H9 (cell line): ENCODE measurements at regions not wholly inside any gene's neighbourhood (a gene's known extent, or its start where the extent isn't known, plus 50 kb on each side); places are given as distances from the start of the nearest gene placed in this dataset.

Experiments
- DNase-seq: peaks from one replicate; pipeline ENCODE4 v3.0.0-alpha.2; 2017
- H2AFZ ChIP-seq: one replicate; pipeline ENCODE4 v1.6.1; 2013; ENCODE audit warnings: mild to moderate bottlenecking, low read length, control low read depth, moderate library complexity
- H2AK5ac ChIP-seq: 2 replicates; pipeline ENCODE4 v1.6.1; 2013; ENCODE audit warnings: low read length, control low read depth, mixed read lengths; ENCODE audit not compliant: insufficient read length
- H2BK120ac ChIP-seq: one replicate; pipeline ENCODE4 v1.6.1; 2013; ENCODE audit warnings: low read depth, mild to moderate bottlenecking, low read length, control low read depth, inconsistent platforms; ENCODE audit not compliant: poor library complexity, severe bottlenecking
- H2BK12ac ChIP-seq: 2 replicates; pipeline ENCODE4 v1.6.1; 2013; ENCODE audit warnings: low read length, control low read depth, mixed read lengths, low read depth; ENCODE audit not compliant: insufficient read length
- H2BK15ac ChIP-seq: 2 replicates; pipeline ENCODE4 v1.6.1; 2013; ENCODE audit warnings: low read depth, low read length, control low read depth
- H2BK20ac ChIP-seq: one replicate; pipeline ENCODE4 v1.6.1; 2013; ENCODE audit warnings: low read depth, mild to moderate bottlenecking, low read length, control low read depth, inconsistent platforms; ENCODE audit not compliant: poor library complexity, severe bottlenecking
- H2BK5ac ChIP-seq: 2 replicates; pipeline ENCODE4 v1.6.1; 2013; ENCODE audit warnings: low read length, control low read depth, mixed read lengths; ENCODE audit not compliant: insufficient read length
- H3K14ac ChIP-seq: 2 replicates; pipeline ENCODE4 v1.6.1; 2013; ENCODE audit warnings: low read length, control low read depth; ENCODE audit not compliant: insufficient read depth
- H3K18ac ChIP-seq: 2 replicates; pipeline ENCODE4 v1.6.1; 2013; ENCODE audit warnings: low read depth, mild to moderate bottlenecking, mixed read lengths, low read length, control low read depth; ENCODE audit not compliant: insufficient read length
- H3K23ac ChIP-seq: 2 replicates; pipeline ENCODE4 v1.6.1; 2013; ENCODE audit warnings: low read length, control low read depth, mixed read lengths, low read depth; ENCODE audit not compliant: insufficient read length
- H3K23me2 ChIP-seq: 2 replicates; pipeline ENCODE4 v1.6.1; 2013; ENCODE audit warnings: low read depth, mild to moderate bottlenecking, mixed read lengths, low read length, control low read depth; ENCODE audit not compliant: insufficient read length, poor library complexity, severe bottlenecking
- H3K27ac ChIP-seq: 2 replicates; pipeline ENCODE4 v1.5.1; 2013; ENCODE audit warnings: low read length, control low read depth, mixed read lengths, low read depth; ENCODE audit not compliant: insufficient read length
- H3K27me3 ChIP-seq: 2 replicates; pipeline ENCODE4 v1.6.1; 2013; ENCODE audit warnings: low read length, control low read depth, inconsistent platforms; ENCODE audit not compliant: insufficient read depth
- H3K4ac ChIP-seq: 2 replicates; pipeline ENCODE4 v1.6.1; 2013; ENCODE audit warnings: low read depth, mild to moderate bottlenecking, control low read depth, inconsistent platforms, low read length, moderate library complexity
- H3K4me1 ChIP-seq: 2 replicates; pipeline ENCODE4 v1.6.1; 2013; ENCODE audit warnings: low read length, control low read depth, inconsistent platforms; ENCODE audit not compliant: insufficient read depth
- H3K4me2 ChIP-seq: 2 replicates; pipeline ENCODE4 v1.6.1; 2013; ENCODE audit warnings: low read length, control low read depth, mixed read lengths; ENCODE audit not compliant: insufficient read length, insufficient read depth
- H3K56ac ChIP-seq: 2 replicates; pipeline ENCODE4 v1.6.1; 2013; ENCODE audit warnings: low read depth, mild to moderate bottlenecking, mixed read lengths, low read length, control low read depth; ENCODE audit not compliant: insufficient read length
- H3K79me1 ChIP-seq: 2 replicates; pipeline ENCODE4 v1.6.1; 2013; ENCODE audit warnings: low read depth, mild to moderate bottlenecking, moderate library complexity, low read length, control low read depth, inconsistent platforms; ENCODE audit not compliant: insufficient read depth, poor library complexity, severe bottlenecking
- H3K79me2 ChIP-seq: 2 replicates; pipeline ENCODE4 v1.6.1; 2013; ENCODE audit warnings: low read length, control low read depth, inconsistent platforms; ENCODE audit not compliant: insufficient read depth
- H3K9ac ChIP-seq: 2 replicates; pipeline ENCODE4 v1.6.1; 2013; ENCODE audit warnings: low read length, control low read depth, mixed read lengths; ENCODE audit not compliant: insufficient read length; ENCODE audit errors: extremely low read depth
- H3K9me3 ChIP-seq: one replicate; pipeline ENCODE4 v1.6.1; 2013; ENCODE audit warnings: low read depth, low read length, inconsistent platforms; ENCODE audit not compliant: control insufficient read depth
- H3T11ph ChIP-seq: one replicate; pipeline ENCODE4 v1.6.1; 2013; ENCODE audit warnings: mild to moderate bottlenecking, low read length, control low read depth, inconsistent platforms
- H4K20me1 ChIP-seq: one replicate; pipeline ENCODE4 v1.6.1; 2013; ENCODE audit not compliant: control insufficient read depth, insufficient read length, insufficient read depth
- H4K5ac ChIP-seq: 2 replicates; pipeline ENCODE4 v1.6.1; 2013; ENCODE audit warnings: low read depth, mild to moderate bottlenecking, mixed read lengths, low read length, control low read depth; ENCODE audit not compliant: insufficient read length
- H4K8ac ChIP-seq: replicated peaks from 2 replicates; pipeline ENCODE4 v1.6.1; 2013; ENCODE audit warnings: low read length, control low read depth, mixed read lengths, low read depth; ENCODE audit not compliant: insufficient read length
- H4K91ac ChIP-seq: 2 replicates; pipeline ENCODE4 v1.6.1; 2013; ENCODE audit warnings: low read depth, mild to moderate bottlenecking, moderate library complexity, mixed read lengths, low read length, control low read depth; ENCODE audit not compliant: insufficient read length
- H3K27ac Mint-ChIP-seq, 3 experiments: 2 replicates in 2 of 3; 3 replicates in 1 of 3; pipeline ENCODE4 v1.8.0; 2020 to 2021; ENCODE audit warnings: mixed read lengths in 3 of 3, mild to moderate bottlenecking in 1 of 3, moderate library complexity in 1 of 3
- H3K27me3 Mint-ChIP-seq: 2 replicates; pipeline ENCODE4 v1.8.0; 2021; ENCODE audit warnings: low read depth, mild to moderate bottlenecking, moderate library complexity, mixed read lengths
- H3K36me3 Mint-ChIP-seq, 3 experiments: 2 replicates in 2 of 3; 3 replicates in 1 of 3; pipeline ENCODE4 v1.8.0; 2020 to 2021; ENCODE audit warnings: low read depth in 3 of 3, mixed read lengths in 3 of 3; ENCODE audit not compliant: insufficient read depth in 1 of 3
- H3K4me1 Mint-ChIP-seq, 2 experiments: 2 replicates each; pipeline ENCODE4 v1.8.0; 2020; ENCODE audit warnings: mixed read lengths in 2 of 2
- H3K4me3 Mint-ChIP-seq, 2 experiments: 2 replicates in 1 of 2; 3 replicates in 1 of 2; pipeline ENCODE4 v1.8.0; 2020 to 2021; ENCODE audit warnings: mild to moderate bottlenecking in 2 of 2, mixed read lengths in 2 of 2, moderate library complexity in 1 of 2
- H3K9me3 Mint-ChIP-seq, 2 experiments: 2 replicates in 1 of 2; 3 replicates in 1 of 2; pipeline ENCODE4 v1.8.0; 2020; ENCODE audit warnings: mild to moderate bottlenecking in 2 of 2, mixed read lengths in 2 of 2, moderate library complexity in 1 of 2
- WGBS: extraction: QIAGEN DNeasy Blood & Tissue Kit; methylation state at CpG from one replicate; pipeline ENCODE4 v1.1.7; 2013; ENCODE audit warnings: missing lambda C conversion rate, low lambda C conversion rate, mixed read lengths; ENCODE audit not compliant: insufficient read length; ENCODE audit errors: extremely low coverage; 5-methylcytosine and 5-hydroxymethylcytosine counted together
- TF ChIP-seq, protein P1 (sequence below): fragments of 200-600 bp; sonication (generic); conservative IDR thresholded peaks from 3 replicates; pipeline ENCODE4 v1.8.0; 2021; ENCODE audit warnings: antibody characterized with exemption, mild to moderate bottlenecking

DNA sequence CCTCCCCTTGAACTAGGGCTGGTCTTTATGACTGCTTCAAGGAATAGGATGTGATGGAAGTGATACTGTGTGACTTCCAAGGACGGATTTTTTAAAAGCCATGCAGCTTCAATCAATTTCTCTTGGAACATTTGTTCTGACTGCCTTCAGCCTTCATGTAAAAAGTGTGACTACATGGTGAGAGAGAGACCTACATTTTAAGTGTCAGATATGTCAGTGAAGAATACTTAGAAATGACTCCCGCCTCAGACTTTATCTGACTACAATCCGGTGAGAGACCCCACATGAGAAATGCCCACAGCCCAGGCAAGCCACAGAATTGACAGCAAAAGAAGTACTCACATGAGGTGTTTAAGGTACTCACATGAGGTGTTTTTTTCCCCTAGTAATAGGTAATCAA lies 295.3 kb downstream of the KCNC2 start:
- Histone ChIP-seq H2BK12ac (no peak overlapping the region), H4K8ac (no peak overlapping the region), H4K20me1 (peaks cover 2% of the 10 kb centered on the region), H3K4me2 (no peak overlapping the region), H3K4ac (no peak overlapping the region), H3K14ac (no peak overlapping the region), H2BK15ac (no peak overlapping the region), H3K23me2 (no peaks in the 10 kb centered on the region), H3K9ac (no peak overlapping the region), H3K23ac (no peak overlapping the region), H2BK20ac (no peak overlapping the region), H3K79me1 (no peaks in the 10 kb centered on the region), H3K18ac (no peak overlapping the region), H2AK5ac (no peak overlapping the region), H2BK120ac (no peak overlapping the region), H3K9me3 (no peaks in the 10 kb centered on the region), H3K79me2 (no peaks in the 10 kb centered on the region), H3K27me3 (no peaks in the 10 kb centered on the region), H3K27ac (no peak overlapping the region), H2BK5ac (no peak overlapping the region), H2AFZ (no peak overlapping the region), H4K91ac (no peak overlapping the region), H4K5ac (no peak overlapping the region), H3K4me1 (no peaks in the 10 kb centered on the region), H3T11ph (no peak overlapping the region), H3K56ac (no peak overlapping the region)
- DNase-seq = no peak
- no peaks in the 10 kb centered on the region for H3K4me1 Mint-ChIP-seq
- TF ChIP-seq, protein P1, sequence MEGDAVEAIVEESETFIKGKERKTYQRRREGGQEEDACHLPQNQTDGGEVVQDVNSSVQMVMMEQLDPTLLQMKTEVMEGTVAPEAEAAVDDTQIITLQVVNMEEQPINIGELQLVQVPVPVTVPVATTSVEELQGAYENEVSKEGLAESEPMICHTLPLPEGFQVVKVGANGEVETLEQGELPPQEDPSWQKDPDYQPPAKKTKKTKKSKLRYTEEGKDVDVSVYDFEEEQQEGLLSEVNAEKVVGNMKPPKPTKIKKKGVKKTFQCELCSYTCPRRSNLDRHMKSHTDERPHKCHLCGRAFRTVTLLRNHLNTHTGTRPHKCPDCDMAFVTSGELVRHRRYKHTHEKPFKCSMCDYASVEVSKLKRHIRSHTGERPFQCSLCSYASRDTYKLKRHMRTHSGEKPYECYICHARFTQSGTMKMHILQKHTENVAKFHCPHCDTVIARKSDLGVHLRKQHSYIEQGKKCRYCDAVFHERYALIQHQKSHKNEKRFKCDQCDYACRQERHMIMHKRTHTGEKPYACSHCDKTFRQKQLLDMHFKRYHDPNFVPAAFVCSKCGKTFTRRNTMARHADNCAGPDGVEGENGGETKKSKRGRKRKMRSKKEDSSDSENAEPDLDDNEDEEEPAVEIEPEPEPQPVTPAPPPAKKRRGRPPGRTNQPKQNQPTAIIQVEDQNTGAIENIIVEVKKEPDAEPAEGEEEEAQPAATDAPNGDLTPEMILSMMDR = no peak
- no peak overlapping the region for H3K4me3 Mint-ChIP-seq
- WGBS = no CpG with 5 or more reads among the region's 3 CpGs
- no peaks in the 10 kb centered on the region for H3K9me3 Mint-ChIP-seq
- H3K27ac Mint-ChIP-seq = no peak overlapping the region; a peak in 1 of 7 replicates
- H3K36me3 Mint-ChIP-seq = no peaks in the 10 kb centered on the region
- H3K27me3 Mint-ChIP-seq = no peaks in the 10 kb centered on the region
